ENCODE measurements at regions not wholly inside any gene's neighbourhood (a gene's known extent, or its start where the extent isn't known, plus 50 kb on each side); places are given as distances from the start of the nearest gene placed in this dataset.

GRCh38 chr6:66198062-66198624 is 491.1 kb upstream of the EYS start:
- POLR2A ChIA-PET: no interaction called here
- TF ChIP-seq TARDBP (IDR thresholded peaks at IDR 0.05) (no peak), HDGF (IDR thresholded peaks at IDR 0.05; ENCODE audit: borderline replicate concordance) (no peak), CTBP1 (IDR thresholded peaks at IDR 0.05; ENCODE audit: borderline replicate concordance) (no peak), LEF1 (IDR thresholded peaks at IDR 0.05; ENCODE audit: borderline replicate concordance) (no peak), SUZ12 (IDR thresholded peaks at IDR 0.05) (no peak), FOXM1 (IDR thresholded peaks at IDR 0.05; ENCODE audit: borderline replicate concordance) (no peak), FOXA1 (IDR thresholded peaks at IDR 0.05) (no peak), ARNT (IDR thresholded peaks at IDR 0.05) (no peak)
- CTCF ChIA-PET: no interaction called here
- DNase-seq (ENCODE audit: extremely low spot score): no peak

DNA sequence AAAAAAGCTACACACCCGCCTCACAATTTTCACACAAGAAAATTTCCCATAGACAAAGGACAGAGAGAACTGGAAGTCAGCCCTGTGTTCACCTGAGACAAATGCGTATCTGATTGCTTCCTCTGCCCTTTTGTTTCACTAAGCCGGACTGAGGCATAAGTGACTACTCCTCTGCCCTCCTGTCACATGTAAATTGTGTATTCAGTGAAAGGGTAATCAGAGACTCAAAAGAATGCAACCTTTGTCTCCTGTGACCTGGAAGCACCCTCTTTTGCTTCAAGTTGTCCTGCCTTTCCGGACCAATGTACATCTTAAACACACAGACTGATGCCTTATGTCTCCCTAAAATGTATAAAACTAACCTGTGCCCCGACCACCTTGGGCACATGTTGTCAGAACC is 483.8 kb upstream of the EYS start:
- no peak for TF ChIP-seq CTBP1 (IDR thresholded peaks at IDR 0.05; ENCODE audit: borderline replicate concordance)
- no peak for TF ChIP-seq BHLHE40 (IDR thresholded peaks at IDR 0.05; ENCODE audit: borderline replicate concordance)
- no peak for TF ChIP-seq NFRKB (IDR thresholded peaks at IDR 0.05)
- no peak for TF ChIP-seq LEF1 (IDR thresholded peaks at IDR 0.05; ENCODE audit: borderline replicate concordance)
- no peak for TF ChIP-seq FOXK2 (IDR thresholded peaks at IDR 0.05)
- TF ChIP-seq ZNF384 (IDR thresholded peaks at IDR 0.05): no peak
- no peak for TF ChIP-seq ELF4 (IDR thresholded peaks at IDR 0.05)
- no peak for TF ChIP-seq SP1 (IDR thresholded peaks at IDR 0.05)
- no peak for TF ChIP-seq PKNOX1 (IDR thresholded peaks at IDR 0.05)
- TF ChIP-seq TARDBP (IDR thresholded peaks at IDR 0.05): no peak
- no peak for TF ChIP-seq HDGF (IDR thresholded peaks at IDR 0.05; ENCODE audit: borderline replicate concordance)
- no peak for TF ChIP-seq FOXA1 (IDR thresholded peaks at IDR 0.05)
- TF ChIP-seq FOXM1 (IDR thresholded peaks at IDR 0.05; ENCODE audit: borderline replicate concordance): no peak
- TF ChIP-seq ARNT (IDR thresholded peaks at IDR 0.05): no peak
- TF ChIP-seq L3MBTL2 (conservative IDR thresholded peaks at IDR 0.05): no peak
- no peak for DNase-seq (ENCODE audit: extremely low spot score)
- POLR2A ChIA-PET: no interaction called here
- CTCF ChIA-PET: no interaction called here

DNA sequence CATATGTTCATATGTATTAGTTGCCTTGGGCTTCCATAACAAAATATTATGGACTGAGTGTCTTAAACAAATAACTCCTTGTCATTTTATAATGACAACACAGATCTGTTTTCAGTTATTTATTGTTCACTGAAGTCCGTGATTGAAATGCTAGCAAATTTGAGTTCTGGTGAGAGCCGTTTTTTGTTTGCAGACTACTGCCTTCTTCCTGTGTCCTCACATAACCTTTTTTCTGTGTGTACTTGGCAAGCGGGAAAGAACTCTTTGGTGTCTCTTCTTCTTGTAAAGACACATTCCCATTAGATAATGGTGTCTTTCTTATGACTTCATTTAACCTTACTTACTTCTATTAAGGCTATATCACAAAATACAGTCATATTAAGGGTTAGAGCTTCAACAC is 482.9 kb upstream of the EYS start:
- DNase-seq (ENCODE audit: extremely low spot score): no peak
- ChIA-PET CTCF (no interaction called here), POLR2A (no interaction called here)
- TF ChIP-seq LEF1 (IDR thresholded peaks at IDR 0.05; ENCODE audit: borderline replicate concordance): no peak
- TF ChIP-seq FOXA1 (IDR thresholded peaks at IDR 0.05): no peak

DNA sequence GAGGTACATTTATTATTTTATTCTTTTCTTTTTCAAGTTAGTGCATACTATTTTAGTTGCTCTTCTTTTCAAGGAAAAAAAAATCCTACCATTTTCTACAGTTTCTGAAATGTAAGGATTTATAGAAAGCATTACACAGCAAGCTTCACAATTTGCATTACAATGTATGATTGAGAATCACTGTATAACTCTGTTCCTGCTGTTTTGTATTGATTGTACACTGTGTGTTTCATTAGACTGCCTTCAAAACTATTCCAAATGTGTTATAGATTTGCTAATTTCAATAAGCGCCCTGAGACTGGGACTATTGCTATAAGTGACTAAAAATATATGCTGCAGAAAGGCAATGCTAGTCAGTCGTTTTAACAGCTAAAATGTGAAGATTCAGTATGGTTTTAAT is 479.7 kb upstream of the EYS start:
- no peak for DNase-seq (ENCODE audit: extremely low spot score)
- ChIA-PET CTCF (no interaction called here), POLR2A (no interaction called here)
- no peak for TF ChIP-seq ZNF384 (IDR thresholded peaks at IDR 0.05)
- TF ChIP-seq SP1 (IDR thresholded peaks at IDR 0.05): no peak
- TF ChIP-seq ELF4 (IDR thresholded peaks at IDR 0.05): no peak
- TF ChIP-seq PKNOX1 (IDR thresholded peaks at IDR 0.05): no peak
- TF ChIP-seq L3MBTL2 (conservative IDR thresholded peaks at IDR 0.05): no peak
- TF ChIP-seq ARNT (IDR thresholded peaks at IDR 0.05): no peak
- no peak for TF ChIP-seq CTBP1 (IDR thresholded peaks at IDR 0.05; ENCODE audit: borderline replicate concordance)
- TF ChIP-seq NFRKB (IDR thresholded peaks at IDR 0.05): no peak
- TF ChIP-seq LEF1 (IDR thresholded peaks at IDR 0.05; ENCODE audit: borderline replicate concordance): no peak
- TF ChIP-seq BHLHE40 (IDR thresholded peaks at IDR 0.05; ENCODE audit: borderline replicate concordance): no peak
- no peak for TF ChIP-seq FOXK2 (IDR thresholded peaks at IDR 0.05)
- TF ChIP-seq HDGF (IDR thresholded peaks at IDR 0.05; ENCODE audit: borderline replicate concordance): no peak
- TF ChIP-seq SUZ12 (IDR thresholded peaks at IDR 0.05): no peak
- TF ChIP-seq FOXM1 (IDR thresholded peaks at IDR 0.05; ENCODE audit: borderline replicate concordance): no peak
- TF ChIP-seq FOXA1 (IDR thresholded peaks at IDR 0.05): no peak
- no peak for TF ChIP-seq TARDBP (IDR thresholded peaks at IDR 0.05)

DNA sequence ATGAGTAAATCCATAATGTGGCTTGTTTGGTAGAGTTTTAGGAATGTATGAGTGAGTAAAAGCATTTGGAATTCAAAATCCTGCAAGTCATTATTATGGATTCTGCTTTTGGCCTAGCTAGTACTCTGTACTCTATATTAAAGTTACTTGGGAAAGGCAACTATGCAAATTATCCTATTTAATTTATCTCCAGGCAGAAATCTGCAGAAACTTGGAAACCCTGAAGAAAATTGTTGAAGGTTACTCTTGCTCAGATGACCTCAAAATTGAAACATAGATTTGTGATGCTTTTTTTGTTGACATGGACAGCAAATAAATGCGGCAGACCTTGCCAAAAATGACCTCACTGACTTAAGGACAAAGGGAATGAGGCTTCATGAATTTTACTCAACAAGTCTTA is 477.1 kb upstream of the EYS start:
- ChIA-PET CTCF (interaction anchor here (0.6 kb wide), 1 partner anchor 857 kb away, joined by 3 read pairs; no protein-coding TSS in a partner anchor), POLR2A (no interaction called here)
- DNase-seq (ENCODE audit: extremely low spot score): no peak
- TF ChIP-seq L3MBTL2 (conservative IDR thresholded peaks at IDR 0.05): no peak
- no peak for TF ChIP-seq FOXM1 (IDR thresholded peaks at IDR 0.05; ENCODE audit: borderline replicate concordance)
- no peak for TF ChIP-seq FOXA1 (IDR thresholded peaks at IDR 0.05)
- no peak for TF ChIP-seq NFRKB (IDR thresholded peaks at IDR 0.05)
- TF ChIP-seq SP1 (IDR thresholded peaks at IDR 0.05): no peak
- no peak for TF ChIP-seq PKNOX1 (IDR thresholded peaks at IDR 0.05)
- TF ChIP-seq HDGF (IDR thresholded peaks at IDR 0.05; ENCODE audit: borderline replicate concordance): no peak
- TF ChIP-seq LEF1 (IDR thresholded peaks at IDR 0.05; ENCODE audit: borderline replicate concordance): no peak
- TF ChIP-seq ZNF384 (IDR thresholded peaks at IDR 0.05): no peak
- TF ChIP-seq SUZ12 (IDR thresholded peaks at IDR 0.05): no peak
- TF ChIP-seq ELF4 (IDR thresholded peaks at IDR 0.05): no peak
- TF ChIP-seq BHLHE40 (IDR thresholded peaks at IDR 0.05; ENCODE audit: borderline replicate concordance): no peak
- no peak for TF ChIP-seq FOXK2 (IDR thresholded peaks at IDR 0.05)
- no peak for TF ChIP-seq ARNT (IDR thresholded peaks at IDR 0.05)
- TF ChIP-seq CTBP1 (IDR thresholded peaks at IDR 0.05; ENCODE audit: borderline replicate concordance): no peak
- TF ChIP-seq TARDBP (IDR thresholded peaks at IDR 0.05): no peak

- ChIA-PET CTCF (no interaction called here), POLR2A (no interaction called here)
- no peak for DNase-seq (ENCODE audit: extremely low spot score)
- no peak for TF ChIP-seq HDGF (IDR thresholded peaks at IDR 0.05; ENCODE audit: borderline replicate concordance)
- no peak for TF ChIP-seq BHLHE40 (IDR thresholded peaks at IDR 0.05; ENCODE audit: borderline replicate concordance)
These were observed 472.3 kb upstream of the EYS start for GRCh38 chr6:66179361-66179760.
